ENCODE measurements at regions not wholly inside any gene's neighbourhood (a gene's known extent, or its start where the extent isn't known, plus 50 kb on each side); places are given as distances from the start of the nearest gene placed in this dataset.

- 43 to 49% methylated on average over 1 of the region's 1 CpG for WGBS, 2 donors (ENCODE audit: low coverage in 1 of 2)
Observed at GRCh38 chr1:82260051-82260450, 459.3 kb downstream of the ADGRL2 start.

DNA sequence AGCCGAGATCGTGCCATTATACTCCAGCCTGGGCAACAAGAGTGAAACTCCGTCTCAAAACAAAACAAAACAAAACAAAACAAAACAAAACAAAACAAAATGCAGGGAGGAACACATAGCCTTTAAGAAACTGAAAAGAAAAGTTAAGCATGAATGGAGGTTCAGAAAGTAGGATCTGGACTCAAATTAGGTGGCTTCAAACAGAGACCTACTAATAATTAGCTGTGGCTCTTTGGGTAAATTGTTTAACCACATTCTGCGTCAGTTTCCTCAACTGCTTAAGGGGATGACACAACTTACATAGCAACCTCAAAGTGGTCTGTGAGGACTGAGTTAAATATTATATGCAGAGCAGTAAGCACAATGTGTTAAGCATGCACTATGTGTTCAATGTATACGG is 458.2 kb downstream of the ADGRL2 start:
- no peaks in the 10 kb centered on the region for H3K36me3 ChIP-seq
- H3K4me3 ChIP-seq = no peak overlapping the region
- DNase-seq = no peak
- intact Hi-C loops (cut with DNase I; ENCODE audit: low total_unique reads) (no loop called here), in situ Hi-C loops (cut with MboI; ENCODE audit: low pct_ligation_motif_present in 1 of 4, low pct_unique_long_range_greater_than_20kb in 1 of 4, low sequenced_read_pairs in 3 of 4) (no loop called here)
- no peaks in the 10 kb centered on the region for H3K4me1 ChIP-seq
- no peak overlapping the region for H3K27ac ChIP-seq
- no peaks in the 10 kb centered on the region for H3K9me3 ChIP-seq
- TF ChIP-seq, protein P1, sequence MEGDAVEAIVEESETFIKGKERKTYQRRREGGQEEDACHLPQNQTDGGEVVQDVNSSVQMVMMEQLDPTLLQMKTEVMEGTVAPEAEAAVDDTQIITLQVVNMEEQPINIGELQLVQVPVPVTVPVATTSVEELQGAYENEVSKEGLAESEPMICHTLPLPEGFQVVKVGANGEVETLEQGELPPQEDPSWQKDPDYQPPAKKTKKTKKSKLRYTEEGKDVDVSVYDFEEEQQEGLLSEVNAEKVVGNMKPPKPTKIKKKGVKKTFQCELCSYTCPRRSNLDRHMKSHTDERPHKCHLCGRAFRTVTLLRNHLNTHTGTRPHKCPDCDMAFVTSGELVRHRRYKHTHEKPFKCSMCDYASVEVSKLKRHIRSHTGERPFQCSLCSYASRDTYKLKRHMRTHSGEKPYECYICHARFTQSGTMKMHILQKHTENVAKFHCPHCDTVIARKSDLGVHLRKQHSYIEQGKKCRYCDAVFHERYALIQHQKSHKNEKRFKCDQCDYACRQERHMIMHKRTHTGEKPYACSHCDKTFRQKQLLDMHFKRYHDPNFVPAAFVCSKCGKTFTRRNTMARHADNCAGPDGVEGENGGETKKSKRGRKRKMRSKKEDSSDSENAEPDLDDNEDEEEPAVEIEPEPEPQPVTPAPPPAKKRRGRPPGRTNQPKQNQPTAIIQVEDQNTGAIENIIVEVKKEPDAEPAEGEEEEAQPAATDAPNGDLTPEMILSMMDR (IDR thresholded peaks at IDR 0.05) = no peak
- TF ChIP-seq POLR2A (IDR thresholded peaks at IDR 0.05) = no peak
- H3K27me3 ChIP-seq = no peaks in the 10 kb centered on the region
- 88 to 90% methylated on average over 3 to 5 of the region's 5 CpGs for WGBS, 2 donors (ENCODE audit: low coverage in 1 of 2)

More at GRCh38 chr1:82260051-82260450, 459.3 kb downstream of the ADGRL2 start:
- no peaks in the 10 kb centered on the region for H3K9me3 ChIP-seq
- H3K27ac ChIP-seq = no peak overlapping the region
- intact Hi-C loops (cut with DNase I; ENCODE audit: low total_unique reads) = no loop called here
- TF ChIP-seq POLR2A (IDR thresholded peaks at IDR 0.05) = no peak
- no peak for TF ChIP-seq POLR2AphosphoS5 (IDR thresholded peaks at IDR 0.05)
- TF ChIP-seq, protein P1 (IDR thresholded peaks at IDR 0.05) = no peak
- TF ChIP-seq EP300 (IDR thresholded peaks at IDR 0.05; ENCODE audit: low read depth) = no peak
- no peaks in the 10 kb centered on the region for H3K36me3 ChIP-seq
- H3K4me3 ChIP-seq = no peak overlapping the region
- H3K4me1 ChIP-seq = no peaks in the 10 kb centered on the region
- in situ Hi-C loops (cut with MboI; ENCODE audit: low pct_ligation_motif_present in 1 of 4, low pct_unique_long_range_greater_than_20kb in 1 of 4, low sequenced_read_pairs in 3 of 4) = no loop called here
- H3K27me3 ChIP-seq = no peaks in the 10 kb centered on the region
- DNase-seq = no peak

GRCh38 chr1:82246050-82246449 is 445.3 kb downstream of the ADGRL2 start:
- WGBS, 2 donors (ENCODE audit: low coverage in 1 of 2) = 49 to 51% methylated on average over 3 of the region's 3 CpGs
- no peaks in the 10 kb centered on the region for H3K4me1 ChIP-seq
- no peak overlapping the region for H3K4me3 ChIP-seq
- in situ Hi-C loops (cut with MboI; ENCODE audit: low pct_ligation_motif_present in 1 of 4, low pct_unique_long_range_greater_than_20kb in 1 of 4, low sequenced_read_pairs in 3 of 4) (no loop called here), intact Hi-C loops (cut with DNase I; ENCODE audit: low total_unique reads) (no loop called here)
- H3K9me3 ChIP-seq = peaks cover 2 to 6% of the 10 kb centered on the region in 2 donors
- TF ChIP-seq EP300 (IDR thresholded peaks at IDR 0.05; ENCODE audit: low read depth) = no peak
- no peak for TF ChIP-seq POLR2A (IDR thresholded peaks at IDR 0.05)
- no peak for TF ChIP-seq POLR2AphosphoS5 (IDR thresholded peaks at IDR 0.05)
- TF ChIP-seq, protein P1 (IDR thresholded peaks at IDR 0.05) = no peak
- H3K36me3 ChIP-seq = no peaks in the 10 kb centered on the region
- no peaks in the 10 kb centered on the region for H3K27me3 ChIP-seq
- no peak for DNase-seq
- no peak overlapping the region for H3K27ac ChIP-seq

DNA sequence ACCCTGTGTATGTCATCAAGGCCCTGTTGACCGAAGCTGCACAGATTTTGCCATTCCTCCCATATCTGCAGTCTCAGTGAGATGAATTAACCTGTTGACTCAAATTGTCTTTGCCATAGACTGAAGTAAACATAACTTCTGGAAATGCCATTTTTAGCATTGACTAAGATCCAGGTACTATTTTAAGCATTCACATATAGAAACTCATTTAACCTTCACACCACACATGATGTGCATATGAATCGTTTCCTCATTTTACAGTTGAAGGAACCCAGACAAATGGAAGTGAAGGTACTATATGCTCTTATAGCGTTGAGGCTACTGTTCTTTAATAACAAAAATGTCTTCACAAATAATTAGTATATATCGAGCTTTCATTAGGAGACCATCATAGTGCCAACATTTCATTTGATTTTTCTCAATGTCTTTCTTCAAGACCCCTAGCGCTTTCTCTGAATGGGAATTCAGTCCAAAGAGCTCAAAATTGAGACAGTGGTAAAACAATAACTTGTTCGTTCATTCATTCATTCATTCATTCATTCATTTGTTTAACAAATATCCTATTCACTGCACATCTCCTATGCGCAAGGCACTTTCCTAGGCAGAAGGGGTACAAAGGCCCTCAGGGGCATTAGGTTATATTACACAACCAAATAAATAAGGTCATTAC is 444.7 kb downstream of the ADGRL2 start:
- intact Hi-C loops (cut with DNase I; ENCODE audit: low total_unique reads) = no loop called here
- Histone ChIP-seq H3K4me3 (no peak overlapping the region), H3K27ac (no peak overlapping the region), H3K4me1 (no peaks in the 10 kb centered on the region), H3K27me3 (no peaks in the 10 kb centered on the region), H3K36me3 (no peaks in the 10 kb centered on the region), H3K9me3 (peaks cover 2 to 6% of the 10 kb centered on the region in 2 donors)
- 76 to 89% methylated on average over 7 of the region's 7 CpGs for WGBS, 2 donors (ENCODE audit: low coverage in 1 of 2)
- DNase-seq = no peak
- in situ Hi-C loops (cut with MboI; ENCODE audit: low pct_ligation_motif_present in 1 of 4, low pct_unique_long_range_greater_than_20kb in 1 of 4, low sequenced_read_pairs in 3 of 4) = no loop called here
- no peak for TF ChIP-seq POLR2A (IDR thresholded peaks at IDR 0.05)

GRCh38 chr1:82240571-82240970 is 439.8 kb downstream of the ADGRL2 start:
- intact Hi-C loops (cut with DNase I; ENCODE audit: low total_unique reads) = no loop called here
- DNase-seq = no peak
- Histone ChIP-seq H3K36me3 (no peaks in the 10 kb centered on the region), H3K27ac (no peak overlapping the region), H3K4me1 (no peaks in the 10 kb centered on the region), H3K27me3 (no peaks in the 10 kb centered on the region), H3K9me3 (peaks cover 2 to 6% of the 10 kb centered on the region in 2 donors), H3K4me3 (no peak overlapping the region)
- 58 to 69% methylated on average over 2 to 3 of the region's 3 CpGs for WGBS, 2 donors (ENCODE audit: low coverage in 1 of 2)
- TF ChIP-seq, protein P1 (IDR thresholded peaks at IDR 0.05) = no peak
- TF ChIP-seq POLR2A (IDR thresholded peaks at IDR 0.05) (no peak), EP300 (IDR thresholded peaks at IDR 0.05; ENCODE audit: low read depth) (no peak), POLR2AphosphoS5 (IDR thresholded peaks at IDR 0.05) (no peak)
- in situ Hi-C loops (cut with MboI; ENCODE audit: low pct_ligation_motif_present in 1 of 4, low pct_unique_long_range_greater_than_20kb in 1 of 4, low sequenced_read_pairs in 3 of 4) = no loop called here
